DND-41 (cell line): ENCODE measurements at regions not wholly inside any gene's neighbourhood (a gene's known extent, or its start where the extent isn't known, plus 50 kb on each side); places are given as distances from the start of the nearest gene placed in this dataset.

Experiments
- EZH2 ChIP-seq: IDR thresholded peaks from 3 replicates; pipeline ENCODE4 v1.6.1; 2012; ENCODE audit warnings: borderline replicate concordance, low read depth, mild to moderate bottlenecking, moderate library complexity, low read length, inconsistent platforms; ENCODE audit not compliant: severe bottlenecking
- TF ChIP-seq, protein P1 (sequence below): IDR thresholded peaks from 2 replicates; pipeline ENCODE4 v1.5.1; 2012; ENCODE audit warnings: borderline replicate concordance, low read length, moderate library complexity, mild to moderate bottlenecking; ENCODE audit not compliant: poor library complexity, severe bottlenecking; ENCODE audit errors: extremely low read depth

DNA sequence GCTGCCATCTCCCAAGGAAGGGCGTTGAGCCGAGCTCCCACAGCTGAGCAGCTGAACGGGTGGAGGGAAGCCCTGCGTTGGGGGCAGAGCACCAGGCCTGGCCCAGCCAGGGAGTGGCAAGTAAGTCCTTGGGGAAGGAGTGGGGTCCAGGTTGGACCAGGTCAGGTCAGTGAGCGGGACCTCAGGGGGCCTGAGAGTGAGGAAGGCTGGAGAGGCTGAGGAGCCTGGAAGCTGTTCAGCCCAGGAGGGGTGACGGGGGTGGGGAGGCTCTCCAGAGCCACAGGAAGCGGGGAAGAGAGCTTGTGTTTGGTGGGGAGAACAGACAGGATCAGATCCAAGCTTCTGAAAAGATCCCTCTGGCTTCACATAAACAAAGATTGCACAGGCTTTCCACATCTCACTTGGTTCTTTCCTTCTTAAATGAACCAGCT, 55.4 kb upstream of the ATP12A start:
- TF ChIP-seq, protein P1, sequence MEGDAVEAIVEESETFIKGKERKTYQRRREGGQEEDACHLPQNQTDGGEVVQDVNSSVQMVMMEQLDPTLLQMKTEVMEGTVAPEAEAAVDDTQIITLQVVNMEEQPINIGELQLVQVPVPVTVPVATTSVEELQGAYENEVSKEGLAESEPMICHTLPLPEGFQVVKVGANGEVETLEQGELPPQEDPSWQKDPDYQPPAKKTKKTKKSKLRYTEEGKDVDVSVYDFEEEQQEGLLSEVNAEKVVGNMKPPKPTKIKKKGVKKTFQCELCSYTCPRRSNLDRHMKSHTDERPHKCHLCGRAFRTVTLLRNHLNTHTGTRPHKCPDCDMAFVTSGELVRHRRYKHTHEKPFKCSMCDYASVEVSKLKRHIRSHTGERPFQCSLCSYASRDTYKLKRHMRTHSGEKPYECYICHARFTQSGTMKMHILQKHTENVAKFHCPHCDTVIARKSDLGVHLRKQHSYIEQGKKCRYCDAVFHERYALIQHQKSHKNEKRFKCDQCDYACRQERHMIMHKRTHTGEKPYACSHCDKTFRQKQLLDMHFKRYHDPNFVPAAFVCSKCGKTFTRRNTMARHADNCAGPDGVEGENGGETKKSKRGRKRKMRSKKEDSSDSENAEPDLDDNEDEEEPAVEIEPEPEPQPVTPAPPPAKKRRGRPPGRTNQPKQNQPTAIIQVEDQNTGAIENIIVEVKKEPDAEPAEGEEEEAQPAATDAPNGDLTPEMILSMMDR = no peak
- TF ChIP-seq EZH2 = no peak
